CD4-positive, alpha-beta memory T cell (primary cell): ENCODE measurements at regions not wholly inside any gene's neighbourhood (a gene's known extent, or its start where the extent isn't known, plus 50 kb on each side); places are given as distances from the start of the nearest gene placed in this dataset.
"Not testable (repeated sequence)": the region's sequence is repeated elsewhere in the genome, so short reads cannot be mapped to it uniquely, and the experiment has no call there.

Experiments used
- CTCF ChIA-PET: fragments of 350-600 bp; sonication (Branson Sonifier 250); formaldehyde crosslinking; loops from one replicate; lab custom pipeline; 2021; ENCODE audit warnings: inconsistent platforms; ENCODE audit not compliant: partially characterized antibody; lab: Charles Lee
- POLR2A ChIA-PET: fragments of 350-600 bp; sonication (Branson Sonifier 250); formaldehyde crosslinking; loops from one replicate; lab custom pipeline; 2021; ENCODE audit not compliant: partially characterized antibody; lab: Charles Lee
- DNase-seq, 5 donors: peaks; one replicate each; pipeline versions ENCODE4 v3.0.0 to v3.0.0-alpha.2; 2020 to 2022; ENCODE audit warnings: mixed read lengths in 1 of 5
- H3K27ac ChIP-seq: one replicate; pipeline ENCODE4 v1.7.0; 2013; ENCODE audit warnings: low read depth, low read length
- H3K27me3 ChIP-seq: 2 replicates; pipeline ENCODE4 v1.7.0; 2013; ENCODE audit warnings: mild to moderate bottlenecking, low read length, moderate library complexity; ENCODE audit not compliant: insufficient read depth
- H3K36me3 ChIP-seq: 2 replicates; pipeline ENCODE4 v1.7.0; 2013; ENCODE audit warnings: mild to moderate bottlenecking, low read length, moderate library complexity; ENCODE audit not compliant: insufficient read depth
- H3K4me1 ChIP-seq: 2 replicates; pipeline ENCODE4 v1.7.0; 2013; ENCODE audit warnings: mild to moderate bottlenecking, low read length, moderate library complexity; ENCODE audit not compliant: insufficient read depth
- H3K4me3 ChIP-seq, 2 donors: one replicate each; pipeline ENCODE4 v1.7.0; 2013; ENCODE audit warnings: low read length in 2 of 2, mild to moderate bottlenecking in 1 of 2
- H3K9me3 ChIP-seq, 2 donors: one replicate each; pipeline ENCODE4 v1.7.0; 2013; ENCODE audit warnings: low read length in 2 of 2, control low read depth in 1 of 2; ENCODE audit not compliant: control insufficient read depth in 1 of 2
- H3K27ac Mint-ChIP-seq, 7 donors: one replicate each; pipeline ENCODE4 v1.8.0; 2020 to 2021; ENCODE audit warnings: mixed read lengths in 7 of 7, mild to moderate bottlenecking in 6 of 7, inconsistent platforms in 3 of 7, moderate library complexity in 3 of 7
- H3K27me3 Mint-ChIP-seq, 2 donors: one replicate each; pipeline ENCODE4 v1.8.0; 2020 to 2021; ENCODE audit warnings: mixed read lengths in 2 of 2
- H3K36me3 Mint-ChIP-seq, 2 donors: one replicate each; pipeline ENCODE4 v1.8.0; 2020 to 2021; ENCODE audit warnings: mixed read lengths in 2 of 2, inconsistent platforms in 1 of 2, mild to moderate bottlenecking in 1 of 2
- H3K4me1 Mint-ChIP-seq, 4 donors: one replicate each; pipeline ENCODE4 v1.8.0; 2020 to 2021; ENCODE audit warnings: mixed read lengths in 4 of 4, mild to moderate bottlenecking in 1 of 4
- H3K4me3 Mint-ChIP-seq, 8 donors: one replicate each; pipeline ENCODE4 v1.8.0; 2020 to 2021; ENCODE audit warnings: mixed read lengths in 8 of 8, mild to moderate bottlenecking in 7 of 8, moderate library complexity in 6 of 8, inconsistent platforms in 3 of 8
- H3K9me3 Mint-ChIP-seq, 8 donors: one replicate each; pipeline ENCODE4 v1.8.0; 2020 to 2021; ENCODE audit warnings: mixed read lengths in 8 of 8, mild to moderate bottlenecking in 5 of 8, inconsistent platforms in 3 of 8, moderate library complexity in 1 of 8
- intact Hi-C: fragments of 100-400 bp; cut with micrococcal nuclease; formaldehyde crosslinking; loops from one replicate; pipeline ENCODE4 v1.15.1; 2023

- H3K27ac ChIP-seq: no peak overlapping the region
- no peaks in the 10 kb centered on the region for H3K4me1 ChIP-seq
- intact Hi-C loops: no loop called here
- H3K4me3 ChIP-seq: no peak overlapping the region
- peaks cover 0 to 4% (median 0%) of the 10 kb centered on the region in 8 donors for H3K9me3 Mint-ChIP-seq
- no peaks in the 10 kb centered on the region for H3K36me3 Mint-ChIP-seq
- CTCF ChIA-PET: no interaction called here
- no peak overlapping the region for H3K4me3 Mint-ChIP-seq
- peaks cover 0 to 11% of the 10 kb centered on the region in 2 donors for H3K27me3 Mint-ChIP-seq
- no peak for DNase-seq
- POLR2A ChIA-PET: no interaction called here
- no peaks in the 10 kb centered on the region for H3K9me3 ChIP-seq
- H3K36me3 ChIP-seq: no peaks in the 10 kb centered on the region
- no peaks in the 10 kb centered on the region for H3K4me1 Mint-ChIP-seq
- H3K27me3 ChIP-seq: no peaks in the 10 kb centered on the region
- H3K27ac Mint-ChIP-seq: no peak overlapping the region
Observed at GRCh38 chr4:169334335-169334734, 63.6 kb upstream of the SH3RF1 start.

- H3K4me3 ChIP-seq: no peak overlapping the region
- no peaks in the 10 kb centered on the region for H3K36me3 Mint-ChIP-seq
- DNase-seq: no peak
- H3K27ac ChIP-seq: no peak overlapping the region
- H3K9me3 ChIP-seq: no peaks in the 10 kb centered on the region
- H3K9me3 Mint-ChIP-seq: peaks cover 0 to 4% (median 0%) of the 10 kb centered on the region in 8 donors
- no peak overlapping the region for H3K27ac Mint-ChIP-seq
- H3K4me1 ChIP-seq: no peaks in the 10 kb centered on the region
- CTCF ChIA-PET: no interaction called here
- no peaks in the 10 kb centered on the region for H3K4me1 Mint-ChIP-seq
- POLR2A ChIA-PET: no interaction called here
- no peaks in the 10 kb centered on the region for H3K27me3 ChIP-seq
- H3K36me3 ChIP-seq: no peaks in the 10 kb centered on the region
- intact Hi-C loops: no loop called here
- peaks cover 0 to 11% of the 10 kb centered on the region in 2 donors for H3K27me3 Mint-ChIP-seq
- no peak overlapping the region for H3K4me3 Mint-ChIP-seq
Observed at GRCh38 chr4:169333265-169333664, 62.5 kb upstream of the SH3RF1 start.

DNA sequence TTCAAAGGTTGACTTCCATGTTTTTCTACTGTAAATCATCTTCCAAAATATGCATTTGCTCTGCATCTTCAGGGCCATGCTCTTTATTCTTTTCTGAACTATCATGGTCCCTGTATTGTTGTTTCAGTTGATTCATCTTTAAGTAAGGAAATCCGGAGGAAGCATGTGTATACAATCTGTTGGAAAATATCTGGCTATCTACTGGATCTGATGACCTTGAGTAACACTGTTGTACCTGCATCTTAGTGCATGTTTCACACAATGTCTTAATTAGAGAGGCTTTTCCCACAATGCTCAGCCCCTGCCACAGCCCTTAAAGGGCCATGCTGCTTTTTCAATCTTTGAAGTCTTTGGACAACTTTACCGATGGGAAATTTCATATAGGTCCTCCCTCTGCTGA, 61.8 kb upstream of the SH3RF1 start:
- H3K4me3 Mint-ChIP-seq: no peak overlapping the region
- H3K36me3 Mint-ChIP-seq: no peaks in the 10 kb centered on the region
- Histone ChIP-seq H3K27me3 (no peaks in the 10 kb centered on the region), H3K4me1 (no peaks in the 10 kb centered on the region), H3K36me3 (no peaks in the 10 kb centered on the region), H3K9me3 (no peaks in the 10 kb centered on the region), H3K4me3 (no peak overlapping the region), H3K27ac (no peak overlapping the region)
- ChIA-PET POLR2A (no interaction called here), CTCF (no interaction called here)
- H3K27ac Mint-ChIP-seq: no peak overlapping the region
- peaks cover 0 to 11% of the 10 kb centered on the region in 2 donors for H3K27me3 Mint-ChIP-seq
- H3K4me1 Mint-ChIP-seq: no peaks in the 10 kb centered on the region
- peaks cover 0 to 2% (median 0%) of the 10 kb centered on the region in 8 donors for H3K9me3 Mint-ChIP-seq
- intact Hi-C loops: no loop called here
- DNase-seq: no peak

GRCh38 chr4:169330811-169331210, 60.1 kb upstream of the SH3RF1 start:
- Mint-ChIP-seq H3K27ac (no peak overlapping the region), H3K36me3 (no peaks in the 10 kb centered on the region), H3K4me3 (no peak overlapping the region), H3K9me3 (peaks cover 0 to 1% (median 0%) of the 10 kb centered on the region in 8 donors), H3K27me3 (peaks cover 0 to 11% of the 10 kb centered on the region in 2 donors), H3K4me1 (no peaks in the 10 kb centered on the region)
- Histone ChIP-seq H3K4me3 (no peak overlapping the region), H3K36me3 (no peaks in the 10 kb centered on the region), H3K9me3 (no peaks in the 10 kb centered on the region), H3K27ac (no peak overlapping the region), H3K27me3 (no peaks in the 10 kb centered on the region), H3K4me1 (no peaks in the 10 kb centered on the region)
- CTCF ChIA-PET: no interaction called here
- intact Hi-C loops: no loop called here
- POLR2A ChIA-PET: no interaction called here
- DNase-seq: no peak

DNA sequence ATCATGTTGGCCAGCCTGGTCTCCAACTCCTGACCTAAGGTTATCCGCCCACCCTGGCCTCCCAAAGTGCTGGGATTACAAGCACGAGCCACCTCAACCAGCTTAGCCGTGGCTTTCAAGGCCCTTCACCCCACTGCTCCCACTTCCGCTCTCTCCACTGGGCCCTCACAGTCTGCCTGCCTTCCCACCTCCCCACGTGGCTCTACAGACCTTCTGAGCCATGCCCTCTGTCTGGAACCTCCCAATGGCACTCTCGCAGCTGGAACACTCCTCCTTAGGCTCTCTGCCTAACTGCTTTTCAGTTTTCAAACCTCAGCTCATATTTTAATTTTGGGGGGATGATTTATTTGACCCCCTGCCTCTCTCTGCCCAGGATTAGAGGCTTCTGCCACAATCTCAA, 59.3 kb upstream of the SH3RF1 start:
- POLR2A ChIA-PET: no interaction called here
- no peak overlapping the region for H3K27ac ChIP-seq

DNA sequence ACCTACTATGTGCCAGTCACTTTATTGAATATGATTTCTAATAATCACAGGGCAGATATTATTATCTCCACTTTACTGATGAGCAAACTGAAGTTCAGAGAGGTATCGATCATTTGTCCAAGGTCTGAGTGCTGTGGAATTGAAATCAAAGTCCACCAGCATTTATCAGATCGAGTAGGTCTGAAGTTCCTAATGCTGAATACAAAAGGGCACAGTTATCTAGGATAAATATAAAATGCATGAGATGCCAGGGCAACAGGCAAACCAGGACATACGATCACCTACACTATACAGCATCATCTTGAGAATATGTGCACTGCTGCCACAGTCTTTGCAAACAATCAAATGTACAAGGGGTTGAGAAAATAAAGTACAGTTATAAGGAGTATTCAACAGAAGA, 57.2 kb upstream of the SH3RF1 start:
- H3K27ac ChIP-seq: no peak overlapping the region
- POLR2A ChIA-PET: no interaction called here
- Mint-ChIP-seq H3K9me3 (peaks cover 0 to 6% (median 0%) of the 10 kb centered on the region in 8 donors), H3K27me3 (peaks cover 0 to 4% of the 10 kb centered on the region in 2 donors), H3K27ac (no peak overlapping the region), H3K4me3 (no peak overlapping the region), H3K36me3 (no peaks in the 10 kb centered on the region), H3K4me1 (no peaks in the 10 kb centered on the region)
- H3K27me3 ChIP-seq: no peaks in the 10 kb centered on the region
- no peak overlapping the region for H3K4me3 ChIP-seq
- H3K9me3 ChIP-seq: no peaks in the 10 kb centered on the region
- CTCF ChIA-PET: no interaction called here
- intact Hi-C loops: no loop called here
- H3K36me3 ChIP-seq: no peaks in the 10 kb centered on the region
- DNase-seq: no peak
- H3K4me1 ChIP-seq: no peaks in the 10 kb centered on the region

More for the DNA sequence above, 59.3 kb upstream of the SH3RF1 start:
- Mint-ChIP-seq H3K9me3 (peaks cover 0 to 1% (median 0%) of the 10 kb centered on the region in 8 donors), H3K4me3 (no peak overlapping the region), H3K4me1 (no peaks in the 10 kb centered on the region), H3K36me3 (no peaks in the 10 kb centered on the region), H3K27me3 (peaks cover 0 to 11% of the 10 kb centered on the region in 2 donors), H3K27ac (no peak overlapping the region)
- no peaks in the 10 kb centered on the region for H3K36me3 ChIP-seq
- no peak for DNase-seq
- H3K4me3 ChIP-seq: no peak overlapping the region
- H3K4me1 ChIP-seq: no peaks in the 10 kb centered on the region
- CTCF ChIA-PET: no interaction called here
- intact Hi-C loops: no loop called here
- no peaks in the 10 kb centered on the region for H3K9me3 ChIP-seq
- H3K27me3 ChIP-seq: no peaks in the 10 kb centered on the region

DNA sequence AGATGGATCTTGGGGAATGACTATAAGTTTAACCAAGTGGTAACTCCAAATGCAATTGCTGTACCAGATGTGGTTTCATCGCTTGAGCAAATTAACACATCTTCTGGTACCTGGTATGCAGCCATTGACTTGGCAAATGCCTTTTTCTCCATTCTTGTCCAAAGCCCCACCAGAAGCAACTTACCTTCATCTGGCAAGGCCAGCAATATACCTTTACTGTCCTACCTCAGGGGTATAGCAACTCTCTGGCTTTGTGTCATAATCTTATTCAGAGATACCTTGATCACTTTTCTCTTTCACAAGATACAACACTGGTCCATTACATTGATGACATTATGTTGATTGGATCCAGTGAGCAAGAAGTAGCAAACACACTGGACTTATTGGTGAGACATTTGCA, 53.2 kb upstream of the SH3RF1 start:
- H3K27me3 ChIP-seq, POLR2A ChIA-PET, H3K27me3 Mint-ChIP-seq, H3K9me3 Mint-ChIP-seq, DNase-seq, H3K4me1 Mint-ChIP-seq, H3K27ac Mint-ChIP-seq, H3K4me1 ChIP-seq, H3K4me3 Mint-ChIP-seq, H3K4me3 ChIP-seq, H3K9me3 ChIP-seq, H3K36me3 Mint-ChIP-seq, intact Hi-C loops, H3K36me3 ChIP-seq, CTCF ChIA-PET, H3K27ac ChIP-seq: not testable (repeated sequence)

- H3K4me3 Mint-ChIP-seq, DNase-seq, POLR2A ChIA-PET, CTCF ChIA-PET, H3K9me3 ChIP-seq, H3K4me3 ChIP-seq, H3K27ac Mint-ChIP-seq, H3K9me3 Mint-ChIP-seq, H3K36me3 ChIP-seq, H3K36me3 Mint-ChIP-seq, intact Hi-C loops, H3K27me3 Mint-ChIP-seq, H3K27ac ChIP-seq, H3K4me1 Mint-ChIP-seq, H3K27me3 ChIP-seq, H3K4me1 ChIP-seq: not testable (repeated sequence)
Observed at GRCh38 chr4:169322833-169323232, 52.1 kb upstream of the SH3RF1 start.
